HG02678 (cell line): ENCODE measurements at regions not wholly inside any gene's neighbourhood (a gene's known extent, or its start where the extent isn't known, plus 50 kb on each side); places are given as distances from the start of the nearest gene placed in this dataset.

Source experiments
- ATAC-seq: cut with Tn5 transposase; IDR thresholded peaks from one replicate; pipeline ENCODE4 v1.9.1; 2021; ENCODE audit warnings: mild to moderate bottlenecking, moderate library complexity; ENCODE audit not compliant: unreplicated experiment

DNA sequence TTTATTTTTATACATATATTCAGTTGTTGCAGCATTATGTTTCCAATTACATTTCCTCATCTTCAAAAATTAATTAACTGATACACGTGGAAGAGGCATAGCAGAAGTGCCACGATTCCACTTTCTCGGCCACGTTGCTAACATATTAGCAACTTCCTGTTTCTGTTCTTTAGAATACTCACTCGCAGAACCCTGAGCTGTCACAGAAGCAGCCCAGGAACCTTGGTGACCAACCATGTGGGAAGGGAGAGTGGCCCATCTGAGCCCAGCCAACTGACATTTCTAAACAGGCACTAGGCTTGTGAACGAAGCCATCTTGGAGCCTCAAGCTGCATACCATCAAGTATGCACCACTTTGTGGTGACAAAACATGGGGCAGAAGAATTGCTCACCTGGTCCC, 350.1 kb downstream of the CBLN2 start:
- ATAC-seq, result no peak

DNA sequence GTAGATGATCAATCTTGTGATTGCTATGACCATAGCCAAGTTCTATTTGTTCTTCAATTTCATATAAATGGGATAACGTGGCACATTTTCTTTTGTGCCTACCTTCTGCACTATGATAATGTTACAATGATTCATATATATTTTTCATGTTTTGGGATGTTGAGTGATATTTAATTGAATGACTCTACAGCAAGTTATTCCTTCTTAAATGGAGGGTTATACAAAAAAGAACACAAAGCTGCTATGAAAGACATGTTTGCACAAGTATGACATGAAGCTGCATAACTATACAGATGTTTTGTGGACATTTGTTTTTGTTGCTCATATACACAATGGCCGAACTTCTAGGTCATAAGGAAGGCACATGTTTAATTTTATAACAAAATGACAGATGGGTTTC, 356.2 kb downstream of the CBLN2 start:
- ATAC-seq, result no peak

DNA sequence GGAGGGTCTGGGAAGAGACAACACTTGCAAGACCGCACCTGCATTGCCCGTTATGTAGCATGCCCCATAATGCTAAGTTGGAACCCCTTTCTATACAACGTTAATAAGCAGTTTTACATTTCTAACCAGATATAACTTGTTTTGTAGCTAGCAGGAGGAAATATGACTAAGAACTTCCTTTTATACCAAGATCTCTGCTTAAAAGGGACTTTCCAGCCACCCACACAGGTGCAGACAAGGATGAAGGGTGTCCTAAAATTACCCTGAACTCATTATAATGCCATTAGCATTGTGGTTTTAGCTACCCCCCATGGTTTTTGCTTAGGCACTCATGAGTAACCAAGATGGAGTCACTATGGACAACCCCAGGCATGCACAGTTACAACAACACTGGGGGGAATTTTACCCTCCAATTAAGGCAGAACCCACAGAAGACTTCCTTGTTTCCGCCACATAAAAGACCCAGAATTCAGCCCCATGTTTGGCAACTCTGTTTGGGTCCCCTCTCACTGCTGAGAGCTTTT, 362.8 kb downstream of the CBLN2 start:
- ATAC-seq, result peak; percentile 81

DNA sequence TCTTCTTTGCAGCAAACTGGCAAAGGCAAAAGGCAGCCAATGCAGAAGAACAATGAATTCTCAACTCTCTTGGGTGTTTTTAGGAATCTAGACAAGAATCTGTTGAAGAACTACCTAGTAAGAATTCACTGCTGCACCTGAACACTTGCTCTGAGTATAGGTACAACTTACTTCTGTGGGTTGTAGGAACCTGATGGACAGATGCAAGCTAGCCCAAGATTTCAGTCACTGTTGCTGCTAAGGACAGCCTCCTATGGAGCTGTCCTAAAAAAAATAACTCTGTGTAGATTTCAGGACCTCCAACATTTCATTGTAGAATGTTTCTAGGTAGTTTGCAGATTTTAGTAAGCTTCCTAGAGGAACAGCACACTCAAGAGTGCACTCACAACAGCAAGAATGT, 363.5 kb downstream of the CBLN2 start:
- peak; percentile 8 for ATAC-seq

DNA sequence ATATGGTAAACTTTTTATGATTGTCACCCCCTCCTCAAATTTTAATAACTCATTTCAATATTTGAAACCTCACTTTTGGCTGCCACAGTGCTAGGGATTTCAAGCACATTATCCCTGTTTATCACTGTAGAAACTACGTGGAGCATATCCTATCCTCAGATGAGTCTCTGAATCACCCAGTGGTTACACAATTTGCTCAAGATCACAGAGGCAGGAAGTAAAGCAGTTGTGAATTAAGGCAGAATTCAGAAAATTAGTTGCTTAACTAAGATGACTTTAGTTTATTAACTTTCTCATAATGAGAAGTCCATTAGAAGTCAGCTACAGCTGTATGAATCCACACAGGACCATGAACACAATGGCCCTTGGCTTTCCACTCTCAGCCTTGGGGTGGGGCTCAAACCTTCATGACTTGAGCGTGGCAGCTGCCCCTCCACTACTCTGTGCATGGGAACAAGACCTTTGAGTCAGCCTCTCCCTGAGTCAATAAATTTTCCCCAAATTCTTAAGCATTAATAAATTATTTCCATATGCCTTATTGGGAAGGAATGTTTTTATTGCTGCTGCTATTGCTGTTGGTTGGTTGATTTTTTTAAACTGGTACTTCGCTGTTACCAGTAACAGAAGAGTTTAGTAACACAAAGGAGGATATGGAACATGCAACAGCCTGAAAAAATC, 369.0 kb downstream of the CBLN2 start:
- ATAC-seq, result no peak

DNA sequence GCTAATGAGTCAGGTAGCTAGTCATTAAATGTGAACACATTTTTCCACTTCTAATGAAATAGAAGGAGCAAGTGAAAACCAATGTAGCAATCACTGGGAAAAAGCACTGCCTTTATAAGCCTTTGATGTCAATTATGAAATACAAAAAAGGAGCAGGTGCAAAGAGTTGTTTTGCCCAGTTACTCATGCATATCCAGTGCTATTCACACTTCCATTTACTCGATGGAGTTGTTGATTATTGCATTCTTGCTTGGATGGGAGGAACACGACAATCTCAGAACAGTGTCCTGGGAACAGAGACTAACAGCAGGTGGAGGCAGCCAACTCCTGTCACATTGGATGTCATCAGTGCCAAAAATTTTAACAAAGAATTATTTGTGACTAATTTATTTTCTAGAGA, 372.5 kb downstream of the CBLN2 start:
- ATAC-seq, result no peak

DNA sequence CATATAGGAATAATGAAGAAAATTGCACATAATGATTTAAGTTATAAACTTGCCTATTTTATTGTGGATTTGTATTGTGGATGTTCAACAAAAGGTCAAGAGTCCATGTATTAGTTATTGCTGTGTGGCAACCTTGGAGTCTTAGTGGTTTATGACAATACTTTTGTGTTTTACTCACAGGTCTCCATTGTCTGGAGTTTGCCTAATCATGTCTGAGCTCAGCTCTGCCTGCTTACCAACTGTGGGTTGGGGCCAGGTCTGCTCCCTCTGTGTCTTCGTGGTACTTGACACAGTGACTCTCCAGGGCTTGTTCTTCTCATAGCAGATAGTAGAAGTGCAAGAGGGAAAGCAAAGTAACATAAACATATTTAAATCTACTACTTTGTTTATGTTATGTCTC, 382.5 kb downstream of the CBLN2 start:
- no peak for ATAC-seq

DNA sequence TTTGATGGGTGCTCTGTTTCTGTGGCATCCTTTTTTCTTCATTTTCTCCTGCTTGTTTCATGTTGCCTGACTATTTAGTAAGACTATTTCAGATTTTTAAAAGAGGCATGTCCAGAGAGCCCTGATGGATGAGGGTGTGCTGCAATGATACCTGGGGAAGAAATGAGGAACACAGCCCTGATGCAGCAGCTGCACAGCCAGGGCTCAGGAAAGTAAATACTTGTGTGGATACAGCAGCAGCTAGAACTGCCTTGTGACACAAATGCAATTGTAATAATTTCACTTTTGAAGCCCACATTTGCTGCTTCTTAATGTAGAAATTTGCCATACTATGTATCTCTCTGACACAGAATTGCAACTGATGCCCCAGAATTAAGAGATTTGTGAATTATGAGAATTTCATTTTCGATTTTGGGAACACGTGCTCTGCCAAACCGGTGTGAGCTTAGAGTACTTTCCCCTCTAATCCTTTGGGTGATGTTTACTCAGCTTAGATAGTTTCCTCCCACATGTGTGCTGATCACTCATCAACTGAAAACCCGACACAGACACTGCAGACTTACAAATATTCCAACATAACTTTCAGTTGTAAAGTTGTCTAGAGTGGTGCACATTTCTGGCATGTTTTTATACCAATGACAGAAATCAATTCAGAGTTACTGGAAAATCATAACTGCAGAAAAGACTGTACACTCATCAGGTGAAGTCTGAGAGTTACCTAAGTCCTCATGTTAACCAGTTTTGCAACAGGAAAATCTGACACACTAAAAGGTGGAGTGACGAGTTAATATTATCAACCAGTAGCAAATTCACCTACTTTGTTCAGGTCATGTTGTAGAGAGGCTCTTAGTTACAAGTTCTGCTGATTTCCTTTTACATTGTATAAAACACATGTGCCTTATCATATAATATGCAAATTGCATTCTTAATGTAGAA, 383.4 kb downstream of the CBLN2 start:
- ATAC-seq, result peak; percentile 62

DNA sequence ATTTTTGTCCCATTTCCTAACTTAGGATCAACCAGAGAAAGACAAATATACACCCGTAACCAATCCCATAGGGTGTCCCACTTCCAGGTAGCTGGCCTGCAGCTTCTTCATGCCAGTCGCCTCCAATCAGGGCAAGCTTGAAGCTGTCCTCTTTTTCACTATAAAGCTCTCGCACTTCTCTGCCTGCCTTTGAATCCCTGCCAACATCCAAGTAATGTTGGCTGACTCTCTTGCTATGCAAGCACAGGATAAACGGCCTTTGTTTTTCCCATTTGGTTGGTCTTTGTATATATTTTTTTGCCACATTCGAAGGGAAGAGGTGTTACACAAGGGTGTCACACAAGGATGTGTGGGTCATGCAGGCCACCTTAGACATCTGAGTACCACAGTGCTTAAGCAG, 388.8 kb downstream of the CBLN2 start:
- ATAC-seq, result no peak

DNA sequence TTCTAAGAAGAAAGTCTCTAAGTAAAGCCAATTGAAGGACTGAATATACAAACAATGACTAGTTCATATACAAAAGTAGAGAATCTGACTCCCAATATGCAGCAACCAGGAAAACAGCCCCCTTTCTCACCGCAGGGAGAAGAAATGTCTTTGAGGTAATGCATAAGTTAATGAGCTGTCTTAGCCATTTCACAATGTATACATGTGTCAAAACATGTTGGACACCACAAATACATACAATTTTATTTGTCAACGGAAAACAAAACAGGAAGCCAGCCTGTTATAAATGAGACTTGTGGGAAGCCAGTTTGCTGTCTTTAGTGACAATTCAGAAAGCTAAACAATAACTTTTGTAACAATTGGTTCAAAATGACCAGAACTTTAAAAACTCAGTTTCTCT, 389.2 kb downstream of the CBLN2 start:
- ATAC-seq, result no peak

DNA sequence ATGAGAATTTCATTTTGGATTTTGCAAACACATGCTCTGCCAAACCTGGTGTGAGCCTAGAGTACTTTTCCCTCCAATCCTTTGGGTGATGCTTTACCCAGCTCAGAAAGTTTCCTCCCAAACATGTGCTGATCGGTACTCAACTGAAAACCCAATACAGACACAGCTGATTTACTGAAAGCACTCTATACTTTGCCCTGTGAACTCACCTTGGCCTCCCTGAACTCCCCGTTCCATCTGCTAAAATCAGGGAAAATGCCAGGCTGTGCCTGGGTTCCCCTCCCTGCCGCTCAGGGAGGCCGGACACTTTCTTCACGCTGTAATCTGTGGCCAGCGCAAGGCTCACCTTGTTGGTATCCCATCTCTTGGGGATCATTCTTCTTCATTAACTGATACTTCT, 391.2 kb downstream of the CBLN2 start:
- no peak for ATAC-seq

DNA sequence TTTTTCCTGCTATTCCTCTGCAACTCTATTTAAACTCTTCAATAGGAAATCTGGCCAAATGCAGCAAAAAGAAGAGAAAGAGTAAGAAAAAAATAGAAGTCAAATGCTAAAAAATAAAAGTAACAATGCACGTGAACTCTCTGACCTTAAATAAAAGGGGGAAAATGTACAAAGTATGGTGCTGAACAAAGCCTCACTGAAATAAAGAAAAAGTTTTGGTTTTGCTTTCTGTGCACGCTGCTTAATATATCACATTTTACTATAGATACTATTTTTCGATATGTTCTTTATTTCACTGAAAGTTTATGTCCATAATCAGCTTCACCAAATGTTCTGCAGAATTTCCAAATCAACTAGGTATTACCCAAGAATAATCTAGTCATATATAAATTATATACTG, 396.3 kb downstream of the CBLN2 start:
- ATAC-seq, result no peak

DNA sequence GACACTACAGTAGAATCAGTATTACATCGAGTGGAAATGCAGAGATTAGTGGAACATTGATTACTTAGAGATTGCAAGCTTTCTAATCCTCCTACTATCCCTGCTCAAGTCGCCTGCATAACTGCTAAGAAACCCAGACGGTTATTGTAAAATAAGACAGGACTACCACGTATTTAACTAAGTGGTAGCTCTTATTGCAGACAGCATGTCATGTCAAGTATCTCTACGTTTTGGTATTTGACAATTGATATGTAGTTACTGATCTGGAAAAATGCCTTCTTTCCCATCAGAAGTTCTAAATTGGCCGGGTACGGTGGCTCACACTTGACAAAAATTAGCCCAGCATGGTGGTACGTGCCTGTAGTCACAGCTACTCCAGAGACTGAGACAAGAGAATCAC, 404.1 kb downstream of the CBLN2 start:
- ATAC-seq, result no peak

DNA sequence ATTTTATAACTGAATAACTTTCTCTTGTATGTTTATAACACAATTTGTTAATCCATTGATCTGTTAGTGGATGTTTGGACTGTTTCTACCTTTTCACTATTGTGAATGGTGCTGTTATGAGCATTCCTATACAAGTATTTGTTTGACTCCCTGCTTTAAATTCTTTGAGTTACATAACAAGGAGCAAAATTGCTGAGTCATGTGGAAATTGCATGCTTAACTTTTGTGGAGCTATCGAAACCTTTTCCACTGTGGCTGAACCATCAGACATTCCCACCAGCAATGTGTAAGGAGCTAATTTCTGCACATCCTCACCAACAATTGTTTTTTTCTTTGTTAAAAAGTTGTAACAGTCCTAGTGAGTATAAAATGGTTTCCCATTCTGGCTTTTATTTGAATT, 415.5 kb downstream of the CBLN2 start:
- no peak for ATAC-seq

DNA sequence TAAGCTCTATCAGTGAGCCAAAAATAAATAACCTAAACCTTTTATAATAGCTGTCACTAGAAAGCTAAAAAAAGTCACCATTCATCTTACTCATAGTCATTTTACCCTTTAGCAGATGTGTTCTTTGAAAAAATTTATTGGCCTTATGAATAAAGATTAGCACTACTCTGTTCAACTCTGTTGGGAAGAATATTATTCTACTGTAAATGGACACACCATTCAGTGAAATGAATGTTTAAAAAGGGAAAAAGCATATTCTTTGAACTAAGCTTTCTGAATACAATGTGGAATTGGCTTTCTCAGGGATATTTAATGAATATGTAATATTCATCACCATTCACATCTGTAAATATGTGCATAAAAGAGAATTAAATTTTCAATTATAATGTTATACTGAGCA, 422.0 kb downstream of the CBLN2 start:
- ATAC-seq, result no peak

DNA sequence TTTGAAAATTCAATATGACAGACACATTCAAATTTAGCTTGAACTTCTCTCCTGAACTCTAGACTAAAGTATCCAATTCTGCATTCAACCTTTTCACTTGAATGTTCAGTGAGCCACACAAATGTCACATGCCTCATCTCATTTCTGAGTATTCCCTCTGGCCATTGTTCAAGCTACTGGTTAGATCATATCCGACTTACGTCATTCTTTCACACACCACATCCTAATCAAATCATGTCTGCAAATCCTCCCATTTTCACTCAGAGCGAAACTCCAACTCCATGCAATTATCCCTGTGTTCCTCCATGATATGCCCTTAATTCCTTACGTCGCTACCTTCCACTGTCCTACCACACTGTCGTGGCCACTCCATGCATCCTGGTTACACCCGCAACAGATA, 425.1 kb downstream of the CBLN2 start:
- no peak for ATAC-seq

DNA sequence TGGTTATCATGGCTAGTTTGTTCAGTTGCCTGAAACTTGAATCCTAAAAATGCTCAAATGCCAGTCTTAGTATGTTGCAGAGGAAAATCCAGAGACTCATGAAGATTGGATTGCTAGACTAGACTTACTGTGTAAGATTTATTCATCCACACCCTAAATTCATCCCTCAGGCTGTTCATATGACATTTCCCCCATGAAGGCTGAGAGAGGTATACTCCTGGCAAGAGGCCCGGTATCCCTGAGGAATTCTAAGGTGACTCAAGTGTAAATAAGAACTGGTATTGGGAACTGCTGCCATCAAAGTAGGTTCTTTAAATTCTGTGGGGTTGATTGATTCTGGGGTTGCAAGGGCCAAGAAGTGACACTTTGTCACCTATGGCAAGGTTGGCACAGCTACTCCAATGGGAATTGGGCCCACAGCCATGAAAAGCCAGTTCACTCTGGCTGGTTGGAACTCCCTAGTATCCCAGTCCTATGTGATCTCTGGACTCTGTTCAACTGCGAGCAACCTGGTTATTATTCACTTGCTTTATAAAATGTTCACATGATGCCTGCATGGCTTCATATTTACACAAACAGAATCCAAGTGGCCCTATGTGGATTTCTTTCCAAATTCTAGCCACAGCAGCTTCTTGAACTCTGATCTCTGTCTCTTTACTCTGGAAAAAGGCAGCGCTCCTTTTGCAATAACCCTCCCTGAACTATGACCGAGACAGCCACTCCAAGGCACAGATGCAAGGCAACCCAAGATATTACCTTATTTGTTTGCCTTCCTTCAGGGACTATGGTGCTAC, 429.1 kb downstream of the CBLN2 start:
- no peak for ATAC-seq

DNA sequence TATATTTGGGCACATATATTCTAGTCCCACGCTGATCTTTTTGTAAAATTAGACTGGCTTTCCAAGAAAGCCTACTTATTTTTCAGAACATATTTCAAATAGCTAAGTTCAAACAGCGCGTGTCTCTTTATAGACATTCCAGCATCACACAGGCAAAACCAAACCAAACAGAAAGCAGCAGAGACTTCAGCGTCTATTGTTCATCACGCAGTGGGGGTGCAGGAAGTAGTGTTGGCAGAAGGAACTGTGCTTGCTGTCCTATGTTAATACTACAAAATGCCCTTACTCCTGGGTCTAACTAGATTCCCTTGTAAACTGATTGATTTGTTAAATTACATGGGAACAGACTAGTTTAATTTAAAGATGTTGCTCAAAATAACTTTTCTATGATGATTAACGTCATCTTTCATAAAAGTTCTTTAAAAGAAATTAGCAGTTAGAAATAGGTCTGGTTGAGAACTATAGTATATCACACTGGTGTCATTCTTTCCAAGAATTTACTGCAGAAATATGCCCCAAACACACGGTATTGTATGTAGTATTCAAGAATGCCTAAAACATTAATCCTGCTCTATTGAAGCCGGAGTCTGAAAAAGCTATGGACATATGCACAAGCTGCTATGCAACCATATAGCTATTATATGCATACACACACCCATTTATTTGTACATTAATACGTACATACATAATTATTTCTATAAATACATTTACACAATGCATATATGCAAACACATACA, 436.3 kb downstream of the CBLN2 start:
- ATAC-seq, result no peak

DNA sequence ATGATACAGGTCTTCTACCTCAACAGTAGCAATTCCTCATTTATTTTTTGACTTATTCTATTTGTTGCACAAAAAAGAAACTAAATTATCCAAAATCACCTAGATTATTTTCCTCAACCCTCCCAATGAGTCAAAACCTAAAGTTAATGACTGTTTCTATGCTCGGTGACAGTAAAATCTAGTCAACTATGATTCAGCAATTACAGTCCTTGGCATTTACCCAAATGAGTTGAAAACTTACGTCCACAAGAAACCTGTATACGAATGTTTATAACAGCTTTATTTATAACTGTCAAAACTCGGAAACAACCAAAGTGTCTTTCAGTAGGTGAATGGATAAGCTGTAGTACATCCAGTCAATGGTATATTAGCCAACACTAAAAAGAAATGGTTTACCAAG, 439.3 kb downstream of the CBLN2 start:
- ATAC-seq, result no peak

DNA sequence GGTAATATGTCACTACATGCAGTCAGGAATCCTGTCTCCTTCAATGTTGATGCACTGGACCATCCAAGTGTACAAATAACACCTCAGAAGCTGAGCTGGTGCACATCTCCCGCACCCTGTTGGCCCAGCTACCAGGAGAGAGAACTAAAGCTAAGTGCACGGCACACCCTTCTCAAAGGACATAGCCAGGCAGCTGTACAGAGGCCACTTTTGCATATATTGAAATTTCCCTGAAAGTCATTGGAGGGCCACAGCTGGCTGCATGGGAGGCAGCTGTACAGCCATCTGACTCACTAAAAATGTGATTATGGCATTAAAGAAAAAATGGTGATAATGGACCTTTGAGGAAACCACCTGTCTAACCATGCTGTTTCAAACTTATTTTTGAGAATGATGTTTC, 441.7 kb downstream of the CBLN2 start:
- ATAC-seq, result no peak
